ENCODE measurements at regions not wholly inside any gene's neighbourhood (a gene's known extent, or its start where the extent isn't known, plus 50 kb on each side); places are given as distances from the start of the nearest gene placed in this dataset.

- TF ChIP-seq ZNF396 (CRISPR knock-in tag; IDR thresholded peaks at IDR 0.05; ENCODE audit: borderline replicate concordance) (no peak), NR1H2 (CRISPR knock-in tag; IDR thresholded peaks at IDR 0.05) (no peak), NFYB (CRISPR knock-in tag; conservative IDR thresholded peaks at IDR 0.05; ENCODE audit: low read depth) (no peak), FOXJ3 (CRISPR knock-in tag; IDR thresholded peaks at IDR 0.05; ENCODE audit: borderline replicate concordance) (no peak), MYBL2 (CRISPR knock-in tag; IDR thresholded peaks at IDR 0.05) (no peak), RELA (CRISPR knock-in tag; IDR thresholded peaks at IDR 0.05; ENCODE audit: borderline replicate concordance) (no peak), ERG (CRISPR knock-in tag; IDR thresholded peaks at IDR 0.05) (no peak), ZNF219 (CRISPR knock-in tag; IDR thresholded peaks at IDR 0.05; ENCODE audit: borderline replicate concordance) (no peak), ZMAT4 (CRISPR knock-in tag; IDR thresholded peaks at IDR 0.05) (no peak), ZNF425 (CRISPR knock-in tag; conservative IDR thresholded peaks at IDR 0.05) (no peak), ATF2 (CRISPR knock-in tag; IDR thresholded peaks at IDR 0.05; ENCODE audit: borderline replicate concordance, low read depth) (no peak)
These were observed 293.0 kb upstream of the PODXL start (continued) for GRCh38 chr7:131849472-131849871.

GRCh38 chr7:131848033-131848432 is 291.6 kb upstream of the PODXL start:
- ATAC-seq: no peak
- Mint-ChIP-seq H3K27ac (no peak overlapping the region), H3K27me3 (ENCODE audit: low read depth) (no peaks in the 10 kb centered on the region), H3K4me1 (peaks cover 5% of the 10 kb centered on the region; the same call in 1 of the 2 replicates), H3K9me3 (peaks cover 6% of the 10 kb centered on the region), H3K36me3 (no peaks in the 10 kb centered on the region), H3K4me3 (no peak overlapping the region)
- CTCF ChIA-PET: interaction anchor here (0.8 to 3.9 kb wide), 6 partner anchors 9 to 158 kb away, joined by 3 to 35 read pairs (median 6); no protein-coding TSS in a partner anchor
- TF ChIP-seq, protein P1, sequence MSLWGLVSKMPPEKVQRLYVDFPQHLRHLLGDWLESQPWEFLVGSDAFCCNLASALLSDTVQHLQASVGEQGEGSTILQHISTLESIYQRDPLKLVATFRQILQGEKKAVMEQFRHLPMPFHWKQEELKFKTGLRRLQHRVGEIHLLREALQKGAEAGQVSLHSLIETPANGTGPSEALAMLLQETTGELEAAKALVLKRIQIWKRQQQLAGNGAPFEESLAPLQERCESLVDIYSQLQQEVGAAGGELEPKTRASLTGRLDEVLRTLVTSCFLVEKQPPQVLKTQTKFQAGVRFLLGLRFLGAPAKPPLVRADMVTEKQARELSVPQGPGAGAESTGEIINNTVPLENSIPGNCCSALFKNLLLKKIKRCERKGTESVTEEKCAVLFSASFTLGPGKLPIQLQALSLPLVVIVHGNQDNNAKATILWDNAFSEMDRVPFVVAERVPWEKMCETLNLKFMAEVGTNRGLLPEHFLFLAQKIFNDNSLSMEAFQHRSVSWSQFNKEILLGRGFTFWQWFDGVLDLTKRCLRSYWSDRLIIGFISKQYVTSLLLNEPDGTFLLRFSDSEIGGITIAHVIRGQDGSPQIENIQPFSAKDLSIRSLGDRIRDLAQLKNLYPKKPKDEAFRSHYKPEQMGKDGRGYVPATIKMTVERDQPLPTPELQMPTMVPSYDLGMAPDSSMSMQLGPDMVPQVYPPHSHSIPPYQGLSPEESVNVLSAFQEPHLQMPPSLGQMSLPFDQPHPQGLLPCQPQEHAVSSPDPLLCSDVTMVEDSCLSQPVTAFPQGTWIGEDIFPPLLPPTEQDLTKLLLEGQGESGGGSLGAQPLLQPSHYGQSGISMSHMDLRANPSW (CRISPR knock-in tag; conservative IDR thresholded peaks at IDR 0.05; ENCODE audit: low read depth): no peak
- TF ChIP-seq SMAD3 (CRISPR knock-in tag; IDR thresholded peaks at IDR 0.05; ENCODE audit: borderline replicate concordance): no peak
- POLR2A ChIA-PET: no interaction called here
- no peak for DNase-seq (ENCODE audit: low spot score)

DNA sequence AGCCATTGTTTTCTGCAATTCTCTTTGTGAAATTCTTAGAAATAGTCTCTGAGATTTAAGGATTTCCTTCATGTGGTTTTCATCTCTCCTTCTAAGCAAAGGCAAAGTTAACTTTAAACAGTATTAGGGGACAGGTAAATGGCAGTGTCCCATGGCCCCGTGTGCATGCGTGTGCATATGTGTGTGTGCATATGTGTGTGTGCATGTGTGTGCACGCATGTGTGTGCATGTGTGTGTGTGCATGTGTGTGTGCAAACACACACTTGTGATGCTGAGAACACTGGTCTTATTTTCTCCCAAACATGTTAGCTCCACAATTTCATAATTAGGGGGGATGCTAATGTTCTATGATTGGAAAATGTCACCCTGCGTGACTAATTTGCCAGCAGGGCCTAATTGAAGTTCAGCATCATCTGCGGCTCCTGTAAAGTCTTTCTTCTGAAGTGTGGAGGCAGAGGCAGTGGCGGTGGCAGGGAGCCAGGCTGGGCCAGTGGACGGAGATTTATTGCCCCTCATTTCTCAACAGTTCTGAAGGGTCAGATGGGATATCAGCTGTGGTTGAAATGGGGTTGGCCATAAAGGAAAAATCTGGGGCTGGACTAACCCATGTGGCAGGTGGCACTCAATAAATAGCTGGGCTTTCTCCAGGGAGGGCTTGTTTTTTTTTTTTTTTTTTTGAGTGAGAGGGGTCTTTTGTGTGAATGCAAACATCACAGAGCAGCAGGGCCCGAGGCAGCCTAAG is 289.3 kb upstream of the PODXL start:
- TF ChIP-seq NR2C2 (CRISPR knock-in tag; IDR thresholded peaks at IDR 0.05): no peak
- TF ChIP-seq, protein P2, sequence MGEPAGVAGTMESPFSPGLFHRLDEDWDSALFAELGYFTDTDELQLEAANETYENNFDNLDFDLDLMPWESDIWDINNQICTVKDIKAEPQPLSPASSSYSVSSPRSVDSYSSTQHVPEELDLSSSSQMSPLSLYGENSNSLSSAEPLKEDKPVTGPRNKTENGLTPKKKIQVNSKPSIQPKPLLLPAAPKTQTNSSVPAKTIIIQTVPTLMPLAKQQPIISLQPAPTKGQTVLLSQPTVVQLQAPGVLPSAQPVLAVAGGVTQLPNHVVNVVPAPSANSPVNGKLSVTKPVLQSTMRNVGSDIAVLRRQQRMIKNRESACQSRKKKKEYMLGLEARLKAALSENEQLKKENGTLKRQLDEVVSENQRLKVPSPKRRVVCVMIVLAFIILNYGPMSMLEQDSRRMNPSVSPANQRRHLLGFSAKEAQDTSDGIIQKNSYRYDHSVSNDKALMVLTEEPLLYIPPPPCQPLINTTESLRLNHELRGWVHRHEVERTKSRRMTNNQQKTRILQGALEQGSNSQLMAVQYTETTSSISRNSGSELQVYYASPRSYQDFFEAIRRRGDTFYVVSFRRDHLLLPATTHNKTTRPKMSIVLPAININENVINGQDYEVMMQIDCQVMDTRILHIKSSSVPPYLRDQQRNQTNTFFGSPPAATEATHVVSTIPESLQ (CRISPR knock-in tag; IDR thresholded peaks at IDR 0.05): no peak
- no peak for TF ChIP-seq IRF1 (CRISPR knock-in tag; IDR thresholded peaks at IDR 0.05)
- no peak for TF ChIP-seq TEAD1 (CRISPR knock-in tag; IDR thresholded peaks at IDR 0.05)
- CTCF ChIA-PET: interaction anchor here (1.3 to 3.4 kb wide), 3 partner anchors 13 to 157 kb away, joined by 4 to 36 read pairs (median 12); no protein-coding TSS in a partner anchor
- POLR2A ChIA-PET: no interaction called here

More for the DNA sequence above, 289.3 kb upstream of the PODXL start:
- H3K4me1 Mint-ChIP-seq: peaks cover 5% of the 10 kb centered on the region; the same call in 1 of the 2 replicates
- DNase-seq (ENCODE audit: low spot score): no peak
- H3K36me3 Mint-ChIP-seq: no peaks in the 10 kb centered on the region
- ATAC-seq: no peak
- H3K27me3 Mint-ChIP-seq (ENCODE audit: low read depth): peaks cover 3% of the 10 kb centered on the region; the same call in 1 of the 2 replicates
- H3K27ac Mint-ChIP-seq: no peak overlapping the region
- H3K9me3 Mint-ChIP-seq: peaks cover 3% of the 10 kb centered on the region
- no peak overlapping the region for H3K4me3 Mint-ChIP-seq
